ENCODE measurements at regions not wholly inside any gene's neighbourhood (a gene's known extent, or its start where the extent isn't known, plus 50 kb on each side); places are given as distances from the start of the nearest gene placed in this dataset.

DNA sequence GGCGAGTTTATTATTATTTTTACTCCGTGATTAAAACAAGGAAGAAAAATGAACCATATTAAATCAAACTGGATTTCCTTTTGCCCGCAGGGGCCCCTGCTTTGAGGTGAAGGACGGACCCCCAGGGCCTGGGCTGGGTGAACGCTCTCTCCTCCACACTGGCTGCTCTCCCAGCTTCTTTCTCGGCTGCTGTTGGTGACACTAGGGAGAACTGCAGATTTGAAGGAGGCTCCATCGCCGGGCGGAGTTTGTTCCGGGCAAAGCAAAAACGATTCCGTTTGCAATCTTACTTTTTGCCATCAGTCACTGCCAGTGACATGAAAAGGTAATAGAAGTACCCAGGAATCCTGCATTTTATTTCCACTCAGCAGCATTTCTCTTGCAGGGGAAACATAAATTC is 221.6 kb upstream of the SDK2 start:
- Histone ChIP-seq H3K4me2 (ENCODE audit: low read length) (no peak overlapping the region), H3K9me2 (ENCODE audit: insufficient read depth) (no peaks in the 10 kb centered on the region), H3K79me2 (ENCODE audit: insufficient read depth, low read length) (no peaks in the 10 kb centered on the region), H3K9me3 (ENCODE audit: control insufficient read depth in 1 of 2, insufficient read depth in 1 of 2, low read depth in 1 of 2, low read length in 2 of 2) (no peaks in the 10 kb centered on the region), H2AFZ (ENCODE audit: low read depth, low read length, poor library complexity, severe bottlenecking) (no peak overlapping the region), H3K27ac (ENCODE audit: low read depth, low read length) (no peak overlapping the region), H4K20me1 (ENCODE audit: insufficient read depth) (no peaks in the 10 kb centered on the region), H3K4me1 (ENCODE audit: control insufficient read depth in 1 of 2, insufficient read depth in 2 of 2, low read length in 2 of 2) (no peaks in the 10 kb centered on the region), H3K27me3 (ENCODE audit: insufficient read depth, low read length) (peaks cover 15% of the 10 kb centered on the region; the same call in 1 of the 2 replicates), H3K9ac (ENCODE audit: low read length) (no peak overlapping the region), H3K36me3 (ENCODE audit: control insufficient read depth in 1 of 2, insufficient read depth in 2 of 2, low read length in 2 of 2) (no peaks in the 10 kb centered on the region), H3K4me3 (replicated peaks in 1 of 2; ENCODE audit: low read depth in 1 of 2, low read length in 2 of 2) (no peak overlapping the region)
- RAD21 ChIA-PET (ENCODE audit: low non-redundant PET in 1 of 2, low total read pairs in 2 of 2, uncharacterized antibody in 2 of 2, unreplicated experiment in 2 of 2), result no interaction called here
- ATAC-seq, result no peak
- CTCF ChIA-PET, result no interaction called here
- BruUV-seq (replicated peaks), result no TSS peak
- intact Hi-C loops (cut with micrococcal nuclease), result no loop called here
- POLR2A ChIA-PET, result no interaction called here
- DNase-seq (ENCODE audit: low read depth, low spot score), result no peak
- TF ChIP-seq CBX3 (IDR thresholded peaks at IDR 0.05; ENCODE audit: low read depth) (no peak), SIN3A (IDR thresholded peaks at IDR 0.05; ENCODE audit: low read depth) (no peak), JUND (IDR thresholded peaks at IDR 0.05) (no peak)

DNA sequence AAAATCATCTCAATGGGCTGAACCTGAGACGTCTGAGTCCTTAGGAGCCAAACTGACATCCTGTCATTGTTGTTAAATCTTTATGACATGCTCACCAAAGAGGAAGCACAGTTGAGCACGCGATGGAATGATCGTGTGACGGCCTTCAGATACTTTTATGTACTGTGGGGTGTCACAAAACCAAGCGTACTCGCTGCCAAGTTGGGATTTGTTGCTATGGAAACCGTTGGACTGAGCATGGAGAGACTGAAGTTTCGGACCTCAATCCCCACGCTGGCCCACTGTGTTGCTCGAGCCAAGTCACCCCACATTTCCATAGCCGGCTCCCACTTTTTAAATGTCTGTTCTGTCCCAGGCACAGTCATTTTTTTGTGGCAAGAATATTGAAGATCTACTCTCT is 222.8 kb upstream of the SDK2 start:
- intact Hi-C loops (cut with micrococcal nuclease), result no loop called here
- no peak for TF ChIP-seq POLR2A (IDR thresholded peaks at IDR 0.05; ENCODE audit: borderline replicate concordance, extremely low read depth, insufficient read depth, insufficient read length)
- no peak for TF ChIP-seq ZNF274 (IDR thresholded peaks at IDR 0.05; ENCODE audit: low read depth, low read length)
- no peak for TF ChIP-seq POLR2AphosphoS5 (IDR thresholded peaks at IDR 0.05; ENCODE audit: low read depth, low read length)
- no peak for TF ChIP-seq EZH2 (IDR thresholded peaks at IDR 0.05)
- TF ChIP-seq ZFX (IDR thresholded peaks at IDR 0.05), result no peak
- no peak for TF ChIP-seq EZH2phosphoT487 (IDR thresholded peaks at IDR 0.05; ENCODE audit: borderline replicate concordance)
- no peak for TF ChIP-seq YY1 (IDR thresholded peaks at IDR 0.05; ENCODE audit: extremely low read depth, insufficient replicate concordance, low read depth, low read length)
- TF ChIP-seq ATF3 (IDR thresholded peaks at IDR 0.05), result no peak
- TF ChIP-seq, protein P1, sequence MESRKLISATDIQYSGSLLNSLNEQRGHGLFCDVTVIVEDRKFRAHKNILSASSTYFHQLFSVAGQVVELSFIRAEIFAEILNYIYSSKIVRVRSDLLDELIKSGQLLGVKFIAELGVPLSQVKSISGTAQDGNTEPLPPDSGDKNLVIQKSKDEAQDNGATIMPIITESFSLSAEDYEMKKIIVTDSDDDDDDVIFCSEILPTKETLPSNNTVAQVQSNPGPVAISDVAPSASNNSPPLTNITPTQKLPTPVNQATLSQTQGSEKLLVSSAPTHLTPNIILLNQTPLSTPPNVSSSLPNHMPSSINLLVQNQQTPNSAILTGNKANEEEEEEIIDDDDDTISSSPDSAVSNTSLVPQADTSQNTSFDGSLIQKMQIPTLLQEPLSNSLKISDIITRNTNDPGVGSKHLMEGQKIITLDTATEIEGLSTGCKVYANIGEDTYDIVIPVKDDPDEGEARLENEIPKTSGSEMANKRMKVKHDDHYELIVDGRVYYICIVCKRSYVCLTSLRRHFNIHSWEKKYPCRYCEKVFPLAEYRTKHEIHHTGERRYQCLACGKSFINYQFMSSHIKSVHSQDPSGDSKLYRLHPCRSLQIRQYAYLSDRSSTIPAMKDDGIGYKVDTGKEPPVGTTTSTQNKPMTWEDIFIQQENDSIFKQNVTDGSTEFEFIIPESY (IDR thresholded peaks at IDR 0.05; ENCODE audit: extremely low read depth, insufficient replicate concordance, low read length), result no peak
- no peak for TF ChIP-seq ELF1 (IDR thresholded peaks at IDR 0.05; ENCODE audit: borderline replicate concordance, low read depth)
- TF ChIP-seq JUND (IDR thresholded peaks at IDR 0.05), result no peak
- TF ChIP-seq, protein P2, sequence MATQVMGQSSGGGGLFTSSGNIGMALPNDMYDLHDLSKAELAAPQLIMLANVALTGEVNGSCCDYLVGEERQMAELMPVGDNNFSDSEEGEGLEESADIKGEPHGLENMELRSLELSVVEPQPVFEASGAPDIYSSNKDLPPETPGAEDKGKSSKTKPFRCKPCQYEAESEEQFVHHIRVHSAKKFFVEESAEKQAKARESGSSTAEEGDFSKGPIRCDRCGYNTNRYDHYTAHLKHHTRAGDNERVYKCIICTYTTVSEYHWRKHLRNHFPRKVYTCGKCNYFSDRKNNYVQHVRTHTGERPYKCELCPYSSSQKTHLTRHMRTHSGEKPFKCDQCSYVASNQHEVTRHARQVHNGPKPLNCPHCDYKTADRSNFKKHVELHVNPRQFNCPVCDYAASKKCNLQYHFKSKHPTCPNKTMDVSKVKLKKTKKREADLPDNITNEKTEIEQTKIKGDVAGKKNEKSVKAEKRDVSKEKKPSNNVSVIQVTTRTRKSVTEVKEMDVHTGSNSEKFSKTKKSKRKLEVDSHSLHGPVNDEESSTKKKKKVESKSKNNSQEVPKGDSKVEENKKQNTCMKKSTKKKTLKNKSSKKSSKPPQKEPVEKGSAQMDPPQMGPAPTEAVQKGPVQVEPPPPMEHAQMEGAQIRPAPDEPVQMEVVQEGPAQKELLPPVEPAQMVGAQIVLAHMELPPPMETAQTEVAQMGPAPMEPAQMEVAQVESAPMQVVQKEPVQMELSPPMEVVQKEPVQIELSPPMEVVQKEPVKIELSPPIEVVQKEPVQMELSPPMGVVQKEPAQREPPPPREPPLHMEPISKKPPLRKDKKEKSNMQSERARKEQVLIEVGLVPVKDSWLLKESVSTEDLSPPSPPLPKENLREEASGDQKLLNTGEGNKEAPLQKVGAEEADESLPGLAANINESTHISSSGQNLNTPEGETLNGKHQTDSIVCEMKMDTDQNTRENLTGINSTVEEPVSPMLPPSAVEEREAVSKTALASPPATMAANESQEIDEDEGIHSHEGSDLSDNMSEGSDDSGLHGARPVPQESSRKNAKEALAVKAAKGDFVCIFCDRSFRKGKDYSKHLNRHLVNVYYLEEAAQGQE (IDR thresholded peaks at IDR 0.05; ENCODE audit: low read depth), result no peak
- no peak for TF ChIP-seq EGR1 (IDR thresholded peaks at IDR 0.05; ENCODE audit: low read depth)
- TF ChIP-seq FOSL1 (IDR thresholded peaks at IDR 0.05; ENCODE audit: low read depth), result no peak
- Histone ChIP-seq H3K4me1 (ENCODE audit: control insufficient read depth in 1 of 2, insufficient read depth in 2 of 2, low read length in 2 of 2) (no peaks in the 10 kb centered on the region), H4K20me1 (ENCODE audit: insufficient read depth) (no peaks in the 10 kb centered on the region), H3K36me3 (ENCODE audit: control insufficient read depth in 1 of 2, insufficient read depth in 2 of 2, low read length in 2 of 2) (no peaks in the 10 kb centered on the region), H3K9me2 (ENCODE audit: insufficient read depth) (no peaks in the 10 kb centered on the region), H3K9ac (ENCODE audit: low read length) (no peak overlapping the region), H2AFZ (ENCODE audit: low read depth, low read length, poor library complexity, severe bottlenecking) (no peak overlapping the region), H3K4me2 (ENCODE audit: low read length) (no peak overlapping the region), H3K27me3 (ENCODE audit: insufficient read depth, low read length) (peaks cover 25% of the 10 kb centered on the region; the same call in 1 of the 2 replicates), H3K79me2 (ENCODE audit: insufficient read depth, low read length) (no peaks in the 10 kb centered on the region), H3K4me3 (replicated peaks in 1 of 2; ENCODE audit: low read depth in 1 of 2, low read length in 2 of 2) (no peak overlapping the region), H3K9me3 (ENCODE audit: control insufficient read depth in 1 of 2, insufficient read depth in 1 of 2, low read depth in 1 of 2, low read length in 2 of 2) (no peaks in the 10 kb centered on the region), H3K27ac (ENCODE audit: low read depth, low read length) (no peak overlapping the region)
- ChIA-PET RAD21 (ENCODE audit: low non-redundant PET in 1 of 2, low total read pairs in 2 of 2, uncharacterized antibody in 2 of 2, unreplicated experiment in 2 of 2) (no interaction called here), CTCF (no interaction called here), POLR2A (no interaction called here)
- ATAC-seq, result no peak
- no peak for DNase-seq (ENCODE audit: low read depth, low spot score)
- no TSS peak for BruUV-seq (replicated peaks)

Measured in HCT116 (cell line).